Sigmoid colon (tissue), 6 donors: ENCODE measurements at regions not wholly inside any gene's neighbourhood (a gene's known extent, or its start where the extent isn't known, plus 50 kb on each side); places are given as distances from the start of the nearest gene placed in this dataset.
"Not testable (repeated sequence)": the region's sequence is repeated elsewhere in the genome, so short reads cannot be mapped to it uniquely, and the experiment has no call there.

Experiments
- DNase-seq: peaks from one replicate; pipeline ENCODE4 v3.0.0-alpha.2; 2019
- H3K27ac ChIP-seq, 4 donors: fragments of 200-600 bp; sonication (generic); one replicate each; pipeline ENCODE4 v1.5.1; 2016 to 2019; ENCODE audit warnings: mild to moderate bottlenecking in 1 of 4
- H3K27me3 ChIP-seq, 3 donors: fragments of 200-600 bp; sonication (generic); one replicate each; pipeline ENCODE4 v1.5.1; 2019; ENCODE audit warnings: mild to moderate bottlenecking in 1 of 3
- H3K36me3 ChIP-seq, 4 donors: fragments of 200-600 bp; sonication (generic); one replicate each; pipeline ENCODE4 v1.5.1; 2016 to 2019
- H3K4me1 ChIP-seq, 4 donors: fragments of 200-600 bp; sonication (generic); one replicate each; pipeline ENCODE4 v1.5.1; 2017 to 2019
- H3K4me3 ChIP-seq, 4 donors: fragments of 200-600 bp; sonication (generic); one replicate each; pipeline ENCODE4 v1.5.1; 2017 to 2019; ENCODE audit warnings: mild to moderate bottlenecking in 2 of 4, moderate library complexity in 1 of 4
- H3K9me3 ChIP-seq, 4 donors: fragments of 200-600 bp in 3 of 4; sonication (generic) in 3 of 4; one replicate each; pipeline versions ENCODE4 v1.5.1 to v1.6.1; 2013 to 2019
- CTCF ChIP-seq, 4 experiments: fragments of 450-650 bp in 3 of 4; fragments of 200-600 bp in 1 of 4; IDR thresholded peaks; one replicate each; pipeline ENCODE4 v1.5.1; 2016 to 2019; ENCODE audit warnings: antibody characterized with exemption in 4 of 4, mild to moderate bottlenecking in 3 of 4, moderate library complexity in 2 of 4
- EP300 ChIP-seq, 4 donors: sonication (generic); formaldehyde crosslinking; IDR thresholded peaks; one replicate each; pipeline ENCODE4 v1.6.1; 2017; ENCODE audit warnings: antibody characterized with exemption in 4 of 4
- POLR2A ChIP-seq, 2 donors: fragments of 450-650 bp; IDR thresholded peaks; one replicate each; pipeline ENCODE4 v1.6.1; 2016; ENCODE audit warnings: antibody characterized with exemption in 2 of 2, mild to moderate bottlenecking in 2 of 2, moderate library complexity in 2 of 2
- POLR2AphosphoS5 ChIP-seq, 4 donors: sonication (generic); formaldehyde crosslinking; IDR thresholded peaks; one replicate each; pipeline ENCODE4 v1.6.1; 2017; ENCODE audit warnings: antibody characterized with exemption in 4 of 4
- WGBS, 2 donors: extraction: QIAGEN DNeasy Blood & Tissue Kit; methylation state at CpG; one replicate each; pipeline ENCODE4 v1.1.7; 2013; 5-methylcytosine and 5-hydroxymethylcytosine counted together
- intact Hi-C: fragments of 100-400 bp; cut with DNase I; formaldehyde crosslinking; loops from one replicate; pipeline ENCODE4 v1.15.1; 2023
- donor health status: healthy with polysubstance abuse.
- donor health status: healthy.

GRCh38 chr3:106485802-106486201, 617.0 kb upstream of the CBLB start:
- H3K9me3 ChIP-seq: no peaks in the 10 kb centered on the region
- H3K4me3 ChIP-seq: no peak overlapping the region
- H3K36me3 ChIP-seq: no peaks in the 10 kb centered on the region
- H3K27ac ChIP-seq: no peak overlapping the region
- TF ChIP-seq EP300 (IDR thresholded peaks at IDR 0.05) (no peak), CTCF (IDR thresholded peaks at IDR 0.05) (no peak), POLR2A (IDR thresholded peaks at IDR 0.05) (no peak), POLR2AphosphoS5 (IDR thresholded peaks at IDR 0.05) (no peak)
- peaks cover 0 to 17% (median 0%) of the 10 kb centered on the region in 4 donors for H3K4me1 ChIP-seq
- no peaks in the 10 kb centered on the region for H3K27me3 ChIP-seq
- no peak for DNase-seq
- intact Hi-C loops: no loop called here
- 47 to 71% methylated on average over 3 of the region's 3 CpGs for WGBS, 2 donors

- H3K4me1 ChIP-seq: peaks cover 0 to 15% (median 0%) of the 10 kb centered on the region in 4 donors
- H3K9me3 ChIP-seq, H3K27me3 ChIP-seq, DNase-seq, intact Hi-C loops, H3K4me3 ChIP-seq, H3K27ac ChIP-seq, H3K36me3 ChIP-seq: not testable (repeated sequence)
- 94 to 97% methylated on average over 19 of the region's 19 CpGs for WGBS, 2 donors
Observed at GRCh38 chr3:106486945-106487639, 618.3 kb upstream of the CBLB start.

GRCh38 chr3:106488331-106488730, 619.5 kb upstream of the CBLB start:
- TF ChIP-seq EP300 (IDR thresholded peaks at IDR 0.05) (no peak), POLR2AphosphoS5 (IDR thresholded peaks at IDR 0.05) (no peak), POLR2A (IDR thresholded peaks at IDR 0.05) (no peak), CTCF (IDR thresholded peaks at IDR 0.05) (no peak)
- no peak for DNase-seq
- no peaks in the 10 kb centered on the region for H3K27me3 ChIP-seq
- H3K9me3 ChIP-seq: no peaks in the 10 kb centered on the region
- H3K27ac ChIP-seq: no peak overlapping the region
- no peaks in the 10 kb centered on the region for H3K36me3 ChIP-seq
- H3K4me3 ChIP-seq: no peak overlapping the region
- intact Hi-C loops: no loop called here
- 64 to 72% methylated on average over 6 of the region's 6 CpGs for WGBS, 2 donors
- H3K4me1 ChIP-seq: peaks cover 0 to 10% (median 0%) of the 10 kb centered on the region in 4 donors

- Histone ChIP-seq H3K4me3 (no peak overlapping the region), H3K36me3 (no peaks in the 10 kb centered on the region), H3K27me3 (no peaks in the 10 kb centered on the region), H3K27ac (no peak overlapping the region), H3K4me1 (peaks cover 0 to 10% (median 0%) of the 10 kb centered on the region in 4 donors), H3K9me3 (no peaks in the 10 kb centered on the region)
- no peak for DNase-seq
- TF ChIP-seq POLR2AphosphoS5 (IDR thresholded peaks at IDR 0.05): no peak
- TF ChIP-seq POLR2A (IDR thresholded peaks at IDR 0.05): no peak
- TF ChIP-seq CTCF (IDR thresholded peaks at IDR 0.05): no peak
- TF ChIP-seq EP300 (IDR thresholded peaks at IDR 0.05): no peak
- intact Hi-C loops: no loop called here
Observed at GRCh38 chr3:106491796-106492195, 623.0 kb upstream of the CBLB start.

GRCh38 chr3:106508331-106508893, 639.6 kb upstream of the CBLB start:
- Histone ChIP-seq H3K4me1 (no peaks in the 10 kb centered on the region), H3K9me3 (peaks cover 0 to 5% (median 0%) of the 10 kb centered on the region in 4 donors), H3K27ac (no peak overlapping the region), H3K27me3 (no peaks in the 10 kb centered on the region), H3K36me3 (no peaks in the 10 kb centered on the region), H3K4me3 (no peak overlapping the region)
- no peak for DNase-seq
- TF ChIP-seq EP300 (IDR thresholded peaks at IDR 0.05) (no peak), CTCF (IDR thresholded peaks at IDR 0.05) (no peak), POLR2A (IDR thresholded peaks at IDR 0.05) (no peak), POLR2AphosphoS5 (IDR thresholded peaks at IDR 0.05) (no peak)
- intact Hi-C loops: no loop called here
